Fibroblast of lung (primary cell): ENCODE measurements at regions not wholly inside any gene's neighbourhood (a gene's known extent, or its start where the extent isn't known, plus 50 kb on each side); places are given as distances from the start of the nearest gene placed in this dataset.
A peak's percentile ranks its signal among the peaks of the same experiment; 100 is the strongest.

Experiments used
- DNase-seq, 2 donors: peaks; one replicate each; pipeline versions ENCODE4 v3.0.0 to v3.0.0-alpha.2; 2010; ENCODE audit warnings: low read depth in 2 of 2
- H2AFZ ChIP-seq: 2 replicates; pipeline ENCODE4 v1.5.1; 2012; ENCODE audit warnings: low read length, control low read depth, inconsistent platforms
- H3K27ac ChIP-seq: 2 replicates; pipeline ENCODE4 v1.5.1; 2011; ENCODE audit warnings: low read length, control low read depth; ENCODE audit not compliant: insufficient read depth
- H3K27me3 ChIP-seq: 2 replicates; pipeline ENCODE4 v1.5.1; 2011; ENCODE audit warnings: mild to moderate bottlenecking, low read length; ENCODE audit not compliant: control insufficient read depth, insufficient read depth
- H3K36me3 ChIP-seq: 2 replicates; pipeline ENCODE4 v1.5.1; 2011; ENCODE audit warnings: low read length; ENCODE audit not compliant: control insufficient read depth, insufficient read depth
- H3K4me1 ChIP-seq: 2 replicates; pipeline ENCODE4 v1.5.1; 2011; ENCODE audit warnings: low read length; ENCODE audit not compliant: control insufficient read depth, insufficient read depth; ENCODE audit errors: extremely low read depth
- H3K4me2 ChIP-seq: 2 replicates; pipeline ENCODE4 v1.5.1; 2011; ENCODE audit warnings: low read length, control low read depth; ENCODE audit not compliant: insufficient read depth; ENCODE audit errors: extremely low read depth
- H3K4me3 ChIP-seq, 4 experiments: fragments of 200-600 bp in 1 of 4; sonication (generic) in 1 of 4; replicated peaks in 1 of 4; 2 replicates each; pipeline ENCODE4 v1.5.1; 2011 to 2016; ENCODE audit warnings: low read length in 4 of 4, low read depth in 3 of 4, mild to moderate bottlenecking in 3 of 4, control low read depth in 2 of 4, inconsistent platforms in 1 of 4, mixed read lengths in 1 of 4; ENCODE audit not compliant: insufficient read depth in 1 of 4; ENCODE audit errors: control extremely low read depth in 1 of 4
- H3K79me2 ChIP-seq: 2 replicates; pipeline ENCODE4 v1.5.1; 2012; ENCODE audit warnings: mild to moderate bottlenecking, low read length, inconsistent platforms; ENCODE audit not compliant: control insufficient read depth, insufficient read depth
- H3K9ac ChIP-seq: 2 replicates; pipeline ENCODE4 v1.5.1; 2011; ENCODE audit warnings: mild to moderate bottlenecking, low read length, control low read depth; ENCODE audit not compliant: insufficient read depth
- H3K9me3 ChIP-seq: 2 replicates; pipeline ENCODE4 v1.5.1; 2012; ENCODE audit warnings: low read depth, low read length; ENCODE audit not compliant: control insufficient read depth, insufficient read depth
- H4K20me1 ChIP-seq: 2 replicates; pipeline ENCODE4 v1.5.1; 2011; ENCODE audit warnings: low read length; ENCODE audit not compliant: control insufficient read depth, insufficient read depth; ENCODE audit errors: extremely low read depth
- EZH2 ChIP-seq: IDR thresholded peaks from 2 replicates; pipeline ENCODE4 v1.5.1; 2012; ENCODE audit warnings: low read length, control low read depth, mild to moderate bottlenecking; ENCODE audit errors: missing control alignments
- TF ChIP-seq, protein P1 (sequence below), 2 donors: IDR thresholded peaks in 1 of 2; conservative IDR thresholded peaks in 1 of 2; 1 replicate in 1 of 2; 2 replicates in 1 of 2; pipeline ENCODE4 v1.5.1; 2011 to 2012; ENCODE audit warnings: low read length in 2 of 2, control low read depth in 1 of 2, inconsistent platforms in 1 of 2, low read depth in 1 of 2, mild to moderate bottlenecking in 1 of 2

DNA sequence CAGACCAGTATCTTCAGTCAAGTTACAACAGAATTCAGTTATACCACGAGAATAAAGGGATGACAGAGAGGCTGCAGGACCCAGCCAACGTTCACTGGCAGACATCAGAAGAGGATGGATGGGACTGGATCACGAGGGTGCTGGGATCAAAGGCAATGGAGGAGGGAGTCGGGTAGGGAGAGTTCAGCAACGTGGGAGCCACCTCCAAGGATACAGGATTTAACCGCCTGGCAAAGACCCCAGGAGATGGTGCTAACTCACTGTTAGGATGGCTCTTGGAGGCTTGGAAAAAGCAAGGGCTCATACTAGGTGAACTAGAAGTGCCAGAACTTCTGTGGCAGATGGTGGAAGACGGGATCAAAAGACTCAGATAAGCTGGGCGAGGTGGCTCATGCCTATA is 99.1 kb upstream of the DISP3 start:
- Histone ChIP-seq H3K4me1 (no peaks in the 10 kb centered on the region), H3K4me2 (no peak overlapping the region), H3K27me3 (no peaks in the 10 kb centered on the region), H3K79me2 (no peaks in the 10 kb centered on the region), H2AFZ (no peak overlapping the region), H3K9ac (no peak overlapping the region), H4K20me1 (no peaks in the 10 kb centered on the region), H3K4me3 (no peak overlapping the region), H3K9me3 (no peaks in the 10 kb centered on the region), H3K36me3 (no peaks in the 10 kb centered on the region), H3K27ac (no peak overlapping the region)
- DNase-seq: no peak
- no peak for TF ChIP-seq EZH2
- TF ChIP-seq, protein P1, sequence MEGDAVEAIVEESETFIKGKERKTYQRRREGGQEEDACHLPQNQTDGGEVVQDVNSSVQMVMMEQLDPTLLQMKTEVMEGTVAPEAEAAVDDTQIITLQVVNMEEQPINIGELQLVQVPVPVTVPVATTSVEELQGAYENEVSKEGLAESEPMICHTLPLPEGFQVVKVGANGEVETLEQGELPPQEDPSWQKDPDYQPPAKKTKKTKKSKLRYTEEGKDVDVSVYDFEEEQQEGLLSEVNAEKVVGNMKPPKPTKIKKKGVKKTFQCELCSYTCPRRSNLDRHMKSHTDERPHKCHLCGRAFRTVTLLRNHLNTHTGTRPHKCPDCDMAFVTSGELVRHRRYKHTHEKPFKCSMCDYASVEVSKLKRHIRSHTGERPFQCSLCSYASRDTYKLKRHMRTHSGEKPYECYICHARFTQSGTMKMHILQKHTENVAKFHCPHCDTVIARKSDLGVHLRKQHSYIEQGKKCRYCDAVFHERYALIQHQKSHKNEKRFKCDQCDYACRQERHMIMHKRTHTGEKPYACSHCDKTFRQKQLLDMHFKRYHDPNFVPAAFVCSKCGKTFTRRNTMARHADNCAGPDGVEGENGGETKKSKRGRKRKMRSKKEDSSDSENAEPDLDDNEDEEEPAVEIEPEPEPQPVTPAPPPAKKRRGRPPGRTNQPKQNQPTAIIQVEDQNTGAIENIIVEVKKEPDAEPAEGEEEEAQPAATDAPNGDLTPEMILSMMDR (conservative IDR thresholded peaks at IDR 0.05 in 1 of 2, IDR thresholded peaks at IDR 0.05 in 1 of 2; ENCODE audit: low read depth in 1 of 2, low read length in 2 of 2): no peak

DNA sequence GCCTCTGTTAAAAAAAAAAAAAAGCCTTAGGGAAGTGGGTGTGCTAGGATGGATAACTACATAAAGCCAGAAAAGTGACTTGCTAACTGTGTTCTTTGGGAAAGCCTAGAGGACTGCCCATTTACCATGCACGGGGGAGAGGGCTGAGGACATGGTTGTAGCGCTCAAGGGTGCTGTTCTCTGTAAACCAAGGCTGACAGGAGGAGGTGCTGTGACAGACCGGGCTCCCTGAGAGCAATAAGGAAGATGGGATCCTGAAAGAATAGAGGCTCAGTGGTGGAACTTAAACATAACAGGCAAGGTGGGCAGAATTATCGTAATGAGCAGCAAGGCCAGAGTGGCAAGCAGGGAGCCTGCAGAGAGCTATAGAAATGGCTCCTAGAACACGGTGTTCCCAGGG is 98.5 kb upstream of the DISP3 start:
- TF ChIP-seq, protein P1 (conservative IDR thresholded peaks at IDR 0.05 in 1 of 2, IDR thresholded peaks at IDR 0.05 in 1 of 2; ENCODE audit: low read depth in 1 of 2, low read length in 2 of 2): no peak
- no peak for TF ChIP-seq EZH2
- no peaks in the 10 kb centered on the region for H3K9me3 ChIP-seq
- H3K27me3 ChIP-seq: no peaks in the 10 kb centered on the region

DNA sequence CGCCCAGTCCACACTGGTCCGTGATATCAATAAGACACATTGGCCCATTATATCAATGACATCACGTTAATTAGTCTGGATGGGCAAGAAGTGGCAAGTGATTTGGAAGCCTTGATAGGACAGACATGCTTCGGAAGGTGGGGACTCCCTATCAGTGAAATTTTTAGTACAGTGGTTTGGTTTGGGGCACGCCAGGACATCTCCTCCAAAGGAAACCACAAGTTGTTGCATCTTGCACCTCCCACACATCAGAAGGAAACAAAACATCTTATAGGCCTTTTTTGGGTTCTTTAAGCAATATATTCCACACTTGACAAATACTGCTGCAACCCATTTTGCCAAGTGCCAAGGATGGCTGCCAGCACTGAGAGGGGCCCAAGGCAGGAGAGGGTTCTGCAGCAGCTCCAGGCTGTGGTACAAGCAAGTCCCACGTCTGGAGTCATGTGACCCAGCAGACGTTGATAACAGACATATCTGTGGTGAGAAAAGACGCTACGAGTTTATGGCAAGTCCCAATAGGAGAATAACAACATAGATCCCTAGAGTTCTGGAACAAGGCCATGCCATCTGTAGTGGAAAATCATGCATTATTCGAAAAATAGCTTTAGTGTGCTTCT is 95.3 kb upstream of the DISP3 start:
- DNase-seq: peak in 1 of 2 donors; percentile 6
- Histone ChIP-seq H3K4me3 (no peak overlapping the region), H4K20me1 (no peaks in the 10 kb centered on the region), H3K9ac (no peak overlapping the region), H3K4me2 (no peak overlapping the region), H3K79me2 (no peaks in the 10 kb centered on the region), H3K36me3 (no peaks in the 10 kb centered on the region), H3K27ac (no peak overlapping the region), H3K9me3 (no peaks in the 10 kb centered on the region), H3K27me3 (no peaks in the 10 kb centered on the region), H2AFZ (no peak overlapping the region), H3K4me1 (no peaks in the 10 kb centered on the region)
- TF ChIP-seq, protein P1 (conservative IDR thresholded peaks at IDR 0.05 in 1 of 2, IDR thresholded peaks at IDR 0.05 in 1 of 2; ENCODE audit: low read depth in 1 of 2, low read length in 2 of 2): no peak
- TF ChIP-seq EZH2: no peak

More for the DNA sequence above, 98.5 kb upstream of the DISP3 start:
- Histone ChIP-seq H3K9ac (no peak overlapping the region), H3K4me3 (no peak overlapping the region), H3K4me1 (no peaks in the 10 kb centered on the region), H3K4me2 (no peak overlapping the region), H2AFZ (no peak overlapping the region), H4K20me1 (no peaks in the 10 kb centered on the region), H3K79me2 (no peaks in the 10 kb centered on the region), H3K27ac (no peak overlapping the region), H3K36me3 (no peaks in the 10 kb centered on the region)
- no peak for DNase-seq
